NOMO-1 treated with DMSO at 0.1 percent for 48 hours (cell line): ENCODE measurements at regions not wholly inside any gene's neighbourhood (a gene's known extent, or its start where the extent isn't known, plus 50 kb on each side); places are given as distances from the start of the nearest gene placed in this dataset.

Experiments used
- DNase-seq: peaks from one replicate; lab custom pipeline; 2025; ENCODE audit not compliant: unreplicated experiment; lab: John Stamatoyannopoulos, UW

- DNase-seq: no peak
Observed at GRCh38 chr6:130755368-130756034, 71.7 kb upstream of the SMLR1 start.

DNA sequence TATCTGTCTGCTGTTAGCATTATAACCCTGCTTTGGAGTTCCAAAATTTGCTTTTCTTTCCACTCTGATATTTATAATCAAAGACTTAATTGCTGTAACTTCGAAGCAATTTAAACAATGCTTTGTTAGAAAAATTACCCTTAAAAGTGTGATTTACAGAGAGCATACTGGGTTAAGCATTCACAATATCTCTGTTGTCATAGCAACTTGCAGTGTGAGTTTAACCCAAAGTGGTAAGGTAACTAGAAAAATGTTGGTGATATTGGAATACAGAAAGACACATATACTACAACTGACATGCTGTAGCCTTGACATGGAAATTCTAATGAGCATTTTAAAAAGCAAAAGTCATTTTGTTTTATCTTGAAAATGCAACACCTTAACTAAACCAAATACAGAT, 70.4 kb upstream of the SMLR1 start:
- no peak for DNase-seq

- DNase-seq: no peak
Observed at GRCh38 chr6:130758813-130759212, 68.4 kb upstream of the SMLR1 start.

DNA sequence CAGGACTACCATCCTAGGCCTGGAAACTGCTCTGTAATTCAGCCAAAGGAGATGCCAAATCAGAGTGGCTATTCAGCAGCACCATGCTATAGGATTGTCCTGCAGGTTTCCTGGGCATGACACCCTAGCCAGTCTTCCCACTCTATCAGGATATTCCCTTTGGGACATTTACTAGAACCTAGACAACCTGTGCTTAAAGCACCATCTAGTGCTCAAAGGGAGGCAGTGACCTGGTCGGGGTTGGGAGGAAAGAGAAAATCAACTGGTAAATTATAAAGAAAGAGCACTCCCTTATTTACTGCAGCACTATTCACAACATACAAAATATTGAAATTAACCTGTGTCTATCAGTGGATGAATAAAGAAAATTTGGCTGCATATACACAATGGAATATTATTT, 67.2 kb upstream of the SMLR1 start:
- no peak for DNase-seq

- DNase-seq: no peak
Observed at GRCh38 chr6:130761286-130761685, 65.9 kb upstream of the SMLR1 start.

DNA sequence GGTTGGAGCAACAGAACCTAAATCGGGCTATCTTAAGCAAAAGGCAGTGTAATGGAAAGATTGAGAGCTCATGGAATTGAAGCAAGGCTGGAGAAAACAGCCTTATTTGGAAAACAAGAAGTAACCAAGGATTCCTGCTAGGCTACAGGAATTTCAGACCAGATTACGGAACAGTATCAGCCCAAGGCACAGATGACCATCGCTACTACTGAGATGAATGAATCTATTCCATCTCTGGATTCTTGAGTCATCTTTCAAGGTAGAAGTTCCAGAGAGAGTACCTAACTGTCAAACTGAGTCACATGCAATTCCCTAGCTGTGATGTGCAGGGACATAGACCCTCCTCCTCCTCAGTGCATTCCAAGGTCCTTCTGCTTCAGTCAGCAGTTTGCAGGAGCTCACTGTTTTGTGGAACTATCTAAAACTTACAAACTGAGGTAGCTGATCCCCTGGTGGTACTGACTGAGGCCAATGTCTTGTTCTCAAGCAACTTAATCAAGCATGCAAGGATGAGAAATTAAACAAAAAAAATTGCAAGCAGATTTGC, 62.0 kb upstream of the SMLR1 start:
- DNase-seq: no peak

GRCh38 chr6:130766239-130767144, 60.7 kb upstream of the SMLR1 start:
- no peak for DNase-seq

- DNase-seq: no peak
Observed at GRCh38 chr6:130769861-130770260, 57.3 kb upstream of the SMLR1 start.

DNA sequence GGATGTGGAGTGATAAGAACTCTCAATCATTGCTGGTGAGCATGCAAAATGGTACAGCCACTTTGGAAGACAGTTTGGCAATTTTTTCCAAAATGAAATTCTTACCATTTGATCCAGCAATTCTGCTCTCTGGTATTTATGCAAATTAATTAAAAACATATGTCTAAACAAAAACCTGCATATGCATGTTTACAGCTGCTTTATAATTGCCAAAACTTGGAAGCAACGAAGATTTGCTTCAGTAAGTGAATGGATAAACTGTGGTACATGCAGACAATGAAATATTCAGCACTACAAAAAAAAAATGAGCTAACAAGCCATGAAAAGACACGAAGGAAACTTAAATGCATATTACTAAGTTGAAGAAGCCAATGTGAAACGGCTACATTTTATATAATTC, 55.5 kb upstream of the SMLR1 start:
- DNase-seq: no peak

DNA sequence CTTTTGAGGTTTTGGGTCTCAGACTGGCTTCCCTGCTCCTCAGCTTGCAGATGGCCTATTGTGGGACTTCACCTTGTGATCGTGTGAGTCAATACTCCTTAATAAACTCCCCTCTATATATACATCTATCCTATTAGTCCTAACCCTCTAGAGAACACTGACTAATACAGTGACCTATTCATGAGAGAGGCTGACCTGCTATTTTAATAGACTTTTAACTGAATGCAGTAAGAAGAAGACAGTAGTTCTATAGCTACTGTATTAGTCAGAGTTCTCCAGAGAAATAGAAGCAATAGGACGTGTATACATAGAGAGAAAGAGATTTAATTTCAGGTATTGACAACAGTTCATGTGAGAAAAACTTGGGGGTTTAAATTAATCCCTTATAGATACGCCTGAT, 53.3 kb upstream of the SMLR1 start:
- DNase-seq: no peak

DNA sequence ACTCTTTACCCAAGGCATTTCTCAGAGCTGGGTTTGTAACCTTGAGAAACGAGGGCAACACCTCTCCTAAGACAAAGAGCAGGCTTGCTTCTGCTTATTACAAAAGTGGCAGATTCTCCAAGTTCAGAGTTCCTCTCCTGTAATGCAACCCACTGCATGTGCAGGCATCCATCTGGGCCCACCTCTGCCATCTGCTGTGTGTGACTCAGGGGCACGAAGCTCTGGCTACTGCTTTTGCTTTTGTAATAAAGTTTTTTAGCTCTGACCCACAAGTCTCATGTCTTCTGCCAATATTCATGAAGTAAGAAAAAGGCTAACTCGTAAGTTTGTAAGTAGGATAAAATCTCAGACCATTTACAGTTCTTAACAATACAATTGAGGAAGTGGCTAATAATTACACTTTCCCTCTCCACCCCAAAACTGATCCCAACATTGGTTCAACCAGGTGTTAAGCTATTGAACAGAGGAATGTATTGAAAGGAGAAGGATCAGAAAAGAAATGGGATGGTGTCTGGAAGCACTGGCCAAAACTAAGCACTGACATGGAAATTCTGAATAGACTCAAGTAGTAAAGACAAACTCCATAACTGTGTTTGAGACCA, 51.7 kb upstream of the SMLR1 start:
- DNase-seq: peak; percentile 4

DNA sequence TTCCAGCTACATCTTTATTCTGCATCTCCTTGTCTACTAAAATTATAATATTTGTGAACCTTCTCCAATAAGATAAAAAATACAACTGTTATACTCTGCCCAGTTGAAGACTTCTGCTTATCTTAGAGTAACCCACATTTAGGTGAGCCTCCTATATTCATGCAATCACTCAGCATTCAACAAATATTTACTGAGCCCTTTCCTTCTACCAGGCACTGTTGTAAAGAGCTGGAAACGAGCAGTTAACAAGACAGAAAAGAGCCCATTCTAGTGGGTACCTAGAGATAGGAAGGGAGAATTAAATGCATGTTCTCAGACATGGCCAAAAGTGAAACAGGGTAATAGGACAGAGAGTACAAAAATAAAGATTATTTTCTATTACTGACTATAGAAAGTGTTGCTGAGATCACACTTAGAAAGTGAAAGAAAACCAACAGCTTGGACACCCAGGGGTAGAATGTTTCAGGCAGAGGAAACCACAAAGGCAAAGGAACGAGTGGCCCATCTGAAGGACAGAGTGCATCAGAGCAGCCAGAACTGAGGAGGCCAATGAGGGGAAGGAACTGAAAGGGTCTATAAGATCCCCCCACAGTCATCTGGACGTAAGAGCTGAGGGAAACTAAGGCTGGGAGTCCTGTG, 50.8 kb upstream of the SMLR1 start:
- no peak for DNase-seq
